Urinary bladder (tissue), 3 donors: ENCODE measurements at regions not wholly inside any gene's neighbourhood (a gene's known extent, or its start where the extent isn't known, plus 50 kb on each side); places are given as distances from the start of the nearest gene placed in this dataset.

Experiments used
- DNase-seq: peaks from one replicate; pipeline ENCODE4 v3.0.0-alpha.2; 2015; ENCODE audit errors: extremely low spot score
- H3K27ac ChIP-seq: one replicate; pipeline ENCODE4 v1.5.1; 2013; ENCODE audit warnings: low read depth, mild to moderate bottlenecking, moderate library complexity
- H3K36me3 ChIP-seq: one replicate; pipeline ENCODE4 v1.6.1; 2013; ENCODE audit warnings: mild to moderate bottlenecking, moderate library complexity; ENCODE audit not compliant: insufficient read depth
- H3K4me1 ChIP-seq: one replicate; pipeline ENCODE4 v1.6.1; 2013; ENCODE audit warnings: mild to moderate bottlenecking, moderate library complexity; ENCODE audit not compliant: insufficient read depth
- H3K4me3 ChIP-seq: one replicate; pipeline ENCODE4 v1.5.1; 2013; ENCODE audit warnings: low read depth, low read length
- WGBS: extraction: QIAGEN DNeasy Blood & Tissue Kit; methylation state at CpG from one replicate; pipeline ENCODE4 v1.1.7; 2013; 5-methylcytosine and 5-hydroxymethylcytosine counted together
- donor health status: healthy with polysubstance abuse.
- donor health status: healthy.

GRCh38 chr14:84409435-84409834 is 1120.5 kb upstream of the FLRT2 start:
- Histone ChIP-seq H3K4me3 (no peak overlapping the region), H3K27ac (no peak overlapping the region), H3K36me3 (no peaks in the 10 kb centered on the region), H3K4me1 (no peaks in the 10 kb centered on the region)
- DNase-seq: no peak
- 79% methylated on average over 3 of the region's 3 CpGs for WGBS

DNA sequence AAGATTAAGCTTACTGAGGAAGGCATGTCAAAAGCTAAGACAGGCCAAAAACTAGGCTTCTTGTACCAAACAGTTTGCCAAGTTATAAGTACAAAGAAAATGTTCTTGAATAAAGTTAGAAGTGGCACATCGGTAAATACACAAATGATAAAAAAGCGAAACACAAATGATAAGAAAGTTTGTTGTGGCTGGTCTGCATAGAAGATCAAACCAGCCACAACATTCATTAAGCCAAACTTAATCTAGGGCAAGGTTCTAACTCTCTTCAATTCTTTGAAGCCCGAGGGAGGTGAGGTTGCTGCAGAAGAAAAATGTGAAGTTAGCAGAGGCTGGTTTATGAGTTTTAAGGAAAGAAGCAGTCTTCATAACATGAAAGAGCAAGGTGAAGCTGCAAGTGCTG is 1119.6 kb upstream of the FLRT2 start:
- H3K4me3 ChIP-seq: no peak overlapping the region
- WGBS: 89% methylated on average over 3 of the region's 3 CpGs
- no peaks in the 10 kb centered on the region for H3K36me3 ChIP-seq
- DNase-seq: no peak
- no peaks in the 10 kb centered on the region for H3K4me1 ChIP-seq
- no peak overlapping the region for H3K27ac ChIP-seq

- DNase-seq: no peak
- no peak overlapping the region for H3K27ac ChIP-seq
- H3K4me1 ChIP-seq: no peaks in the 10 kb centered on the region
- H3K36me3 ChIP-seq: no peaks in the 10 kb centered on the region
- whole genome bisulfite sequencing: 65% methylated on average over 2 of the region's 2 CpGs
- no peak overlapping the region for H3K4me3 ChIP-seq
Observed at GRCh38 chr14:84420221-84420620, 1109.7 kb upstream of the FLRT2 start.

GRCh38 chr14:84421621-84422020 is 1108.3 kb upstream of the FLRT2 start:
- Histone ChIP-seq H3K4me3 (no peak overlapping the region), H3K36me3 (no peaks in the 10 kb centered on the region), H3K27ac (no peak overlapping the region), H3K4me1 (no peaks in the 10 kb centered on the region)
- DNase-seq: no peak

GRCh38 chr14:84425968-84426367 is 1104.0 kb upstream of the FLRT2 start:
- WGBS: 86% methylated on average over 2 of the region's 2 CpGs
- H3K27ac ChIP-seq: no peak overlapping the region
- no peak for DNase-seq
- H3K36me3 ChIP-seq: no peaks in the 10 kb centered on the region
- no peak overlapping the region for H3K4me3 ChIP-seq
- H3K4me1 ChIP-seq: no peaks in the 10 kb centered on the region

DNA sequence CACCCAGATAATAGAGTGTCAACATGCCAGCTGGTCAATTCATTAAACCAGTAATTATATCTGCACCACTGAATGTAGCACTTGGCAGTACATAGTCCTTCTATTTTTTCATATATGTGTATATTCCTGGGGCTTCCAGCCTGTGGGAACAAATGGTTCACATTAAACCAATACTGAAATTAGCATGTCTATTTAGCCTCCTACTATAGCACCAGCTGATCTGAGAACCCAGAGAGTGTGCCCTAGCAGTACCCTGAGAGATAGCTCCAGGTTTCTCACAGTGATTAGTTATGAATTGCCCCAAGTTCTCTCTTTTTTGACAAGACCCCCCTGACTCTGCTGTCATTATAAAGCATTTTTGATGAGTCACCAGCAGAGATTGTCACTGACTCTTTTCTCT is 1097.3 kb upstream of the FLRT2 start:
- no peak for DNase-seq
- Histone ChIP-seq H3K27ac (no peak overlapping the region), H3K36me3 (no peaks in the 10 kb centered on the region), H3K4me1 (no peaks in the 10 kb centered on the region), H3K4me3 (no peak overlapping the region)

DNA sequence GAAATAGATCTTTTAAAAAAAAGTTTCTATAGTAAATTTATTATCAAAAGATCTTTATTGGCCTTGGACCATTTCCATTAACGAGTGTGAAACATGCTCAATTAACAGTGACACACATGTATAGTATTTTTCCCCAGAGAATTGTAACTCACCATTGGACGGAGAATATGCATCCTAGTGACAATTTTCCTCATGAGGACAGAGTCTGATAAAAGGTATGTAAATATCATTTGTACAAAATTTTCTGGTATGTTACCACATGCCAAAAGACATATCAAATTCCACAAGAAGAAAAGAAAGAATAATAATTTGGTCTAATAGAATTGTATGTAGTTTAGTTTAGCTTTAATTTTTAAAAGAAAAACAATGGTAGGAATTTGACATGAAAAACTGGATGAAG is 1096.0 kb upstream of the FLRT2 start:
- no peak for DNase-seq
- WGBS: 70% methylated on average over 2 of the region's 2 CpGs
- Histone ChIP-seq H3K4me1 (no peaks in the 10 kb centered on the region), H3K4me3 (no peak overlapping the region), H3K27ac (no peak overlapping the region), H3K36me3 (no peaks in the 10 kb centered on the region)

DNA sequence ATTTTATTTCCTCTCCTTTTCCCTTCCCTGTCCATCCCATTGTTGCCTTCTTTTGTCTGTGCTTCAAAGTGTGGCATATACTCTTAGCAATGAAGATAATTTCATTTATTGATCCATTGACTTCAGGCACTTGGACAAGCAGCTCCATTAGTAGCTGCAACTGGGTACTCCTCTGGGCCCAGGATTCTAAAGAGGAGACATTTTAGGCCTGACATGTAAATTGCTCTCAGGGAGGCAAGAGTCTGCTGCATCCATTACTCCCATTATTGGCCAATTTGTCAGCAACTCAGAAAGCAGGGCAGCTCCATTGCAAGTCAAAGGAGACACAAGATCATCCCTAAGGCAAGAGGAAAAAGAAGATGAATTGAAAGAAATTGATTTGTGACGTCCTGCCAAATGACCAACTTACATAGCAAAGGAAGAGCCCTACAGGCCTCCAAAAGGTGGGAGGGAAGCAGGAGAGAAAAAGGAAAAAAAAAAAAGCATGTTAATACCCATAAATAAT is 1094.1 kb upstream of the FLRT2 start:
- H3K36me3 ChIP-seq: no peaks in the 10 kb centered on the region
- 97% methylated on average over 1 of the region's 1 CpG for WGBS
- no peak overlapping the region for H3K4me3 ChIP-seq
- H3K4me1 ChIP-seq: no peaks in the 10 kb centered on the region
- H3K27ac ChIP-seq: no peak overlapping the region
- DNase-seq: no peak

GRCh38 chr14:84436528-84436927 is 1093.4 kb upstream of the FLRT2 start:
- WGBS: 70% methylated on average over 2 of the region's 2 CpGs
- Histone ChIP-seq H3K36me3 (no peaks in the 10 kb centered on the region), H3K27ac (no peak overlapping the region), H3K4me3 (no peak overlapping the region), H3K4me1 (no peaks in the 10 kb centered on the region)
- no peak for DNase-seq

- DNase-seq: no peak
- 40% methylated on average over 5 of the region's 5 CpGs for WGBS
- Histone ChIP-seq H3K4me3 (no peak overlapping the region), H3K27ac (no peak overlapping the region), H3K36me3 (no peaks in the 10 kb centered on the region), H3K4me1 (no peaks in the 10 kb centered on the region)
Observed at GRCh38 chr14:84442521-84442920, 1087.4 kb upstream of the FLRT2 start.

DNA sequence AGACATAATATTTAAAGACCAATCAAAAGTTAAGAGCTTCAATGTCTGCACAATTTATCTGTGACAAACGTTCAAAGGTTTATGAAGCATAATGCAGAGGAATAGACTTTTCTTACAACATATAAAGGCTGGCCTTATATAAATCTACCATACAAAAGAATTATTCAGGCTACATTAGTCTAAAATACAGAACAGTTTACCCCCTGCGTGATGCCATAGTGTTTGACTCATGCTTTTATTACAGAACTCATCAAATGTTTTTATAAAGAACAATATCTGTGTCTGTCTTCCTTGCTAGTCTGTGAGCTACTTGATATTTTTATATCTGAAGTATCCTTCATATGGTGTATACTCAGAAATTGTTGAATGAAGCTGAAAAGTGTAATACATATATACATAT is 1084.5 kb upstream of the FLRT2 start:
- no peaks in the 10 kb centered on the region for H3K36me3 ChIP-seq
- H3K4me3 ChIP-seq: no peak overlapping the region
- DNase-seq: no peak
- no peak overlapping the region for H3K27ac ChIP-seq
- 83% methylated on average over 2 of the region's 2 CpGs for WGBS
- H3K4me1 ChIP-seq: no peaks in the 10 kb centered on the region

- H3K4me1 ChIP-seq: no peaks in the 10 kb centered on the region
- no peak for DNase-seq
- H3K27ac ChIP-seq: no peak overlapping the region
- no peak overlapping the region for H3K4me3 ChIP-seq
- no peaks in the 10 kb centered on the region for H3K36me3 ChIP-seq
- WGBS: 97% methylated on average over 3 of the region's 3 CpGs
Observed at GRCh38 chr14:84446250-84446649, 1083.7 kb upstream of the FLRT2 start.

- Histone ChIP-seq H3K4me3 (no peak overlapping the region), H3K27ac (no peak overlapping the region), H3K4me1 (no peaks in the 10 kb centered on the region), H3K36me3 (no peaks in the 10 kb centered on the region)
- no peak for DNase-seq
- WGBS: 74% methylated on average over 5 of the region's 5 CpGs
Observed at GRCh38 chr14:84453307-84453950, 1076.5 kb upstream of the FLRT2 start.

DNA sequence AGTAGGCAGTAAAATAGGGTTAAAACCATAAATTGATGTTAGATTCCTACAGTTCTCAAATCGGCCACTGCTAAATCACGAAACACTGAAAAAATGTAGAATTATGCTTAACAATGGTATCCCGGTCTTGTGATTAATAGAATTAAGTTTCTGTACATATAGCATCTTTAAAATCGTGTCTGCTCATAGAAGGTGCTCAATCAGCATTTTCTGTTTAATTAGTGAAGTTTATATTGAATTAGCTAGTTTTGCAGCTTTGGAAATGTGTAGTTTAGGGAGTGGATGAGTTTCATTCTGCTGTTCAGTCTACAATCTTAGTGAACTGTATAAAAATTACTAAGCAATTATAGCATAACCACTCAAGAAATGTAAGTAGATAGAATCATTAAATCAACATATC is 1075.8 kb upstream of the FLRT2 start:
- no peaks in the 10 kb centered on the region for H3K36me3 ChIP-seq
- DNase-seq: no peak
- 92% methylated on average over 4 of the region's 4 CpGs for WGBS
- no peak overlapping the region for H3K4me3 ChIP-seq
- H3K27ac ChIP-seq: no peak overlapping the region
- H3K4me1 ChIP-seq: no peaks in the 10 kb centered on the region

GRCh38 chr14:84456946-84457345 is 1073.0 kb upstream of the FLRT2 start:
- Histone ChIP-seq H3K4me3 (no peak overlapping the region), H3K27ac (no peak overlapping the region), H3K4me1 (no peaks in the 10 kb centered on the region), H3K36me3 (no peaks in the 10 kb centered on the region)
- DNase-seq: no peak
- WGBS: 64% methylated on average over 2 of the region's 2 CpGs
